HFFc6 (cell line): ENCODE measurements at regions not wholly inside any gene's neighbourhood (a gene's known extent, or its start where the extent isn't known, plus 50 kb on each side); places are given as distances from the start of the nearest gene placed in this dataset.

ENCODE experiments used
- DNase-seq: peaks from one replicate; pipeline ENCODE4 v3.0.0-alpha.2; 2018
- H3K27ac Mint-ChIP-seq: 2 replicates; pipeline ENCODE4 v1.8.0; 2020; ENCODE audit warnings: mild to moderate bottlenecking, mixed read lengths
- H3K27me3 Mint-ChIP-seq: 2 replicates; pipeline ENCODE4 v1.8.0; 2021; ENCODE audit warnings: mild to moderate bottlenecking, moderate library complexity, mixed read lengths; ENCODE audit not compliant: insufficient read depth
- H3K36me3 Mint-ChIP-seq: 2 replicates; pipeline ENCODE4 v1.8.0; 2021; ENCODE audit warnings: low read depth, mixed read lengths
- H3K4me1 Mint-ChIP-seq: 2 replicates; pipeline ENCODE4 v1.8.0; 2020; ENCODE audit warnings: low read depth, mixed read lengths
- H3K4me3 Mint-ChIP-seq: 2 replicates; pipeline ENCODE4 v1.8.0; 2020; ENCODE audit warnings: mild to moderate bottlenecking, moderate library complexity, mixed read lengths
- H3K9me3 Mint-ChIP-seq: 2 replicates; pipeline ENCODE4 v1.8.0; 2020; ENCODE audit warnings: mild to moderate bottlenecking, mixed read lengths
- TF ChIP-seq, protein P1 (sequence below): fragments of 200-600 bp; sonication (generic); IDR thresholded peaks from 2 replicates; pipeline ENCODE4 v1.5.0; 2021; ENCODE audit warnings: antibody characterized with exemption, mild to moderate bottlenecking

DNA sequence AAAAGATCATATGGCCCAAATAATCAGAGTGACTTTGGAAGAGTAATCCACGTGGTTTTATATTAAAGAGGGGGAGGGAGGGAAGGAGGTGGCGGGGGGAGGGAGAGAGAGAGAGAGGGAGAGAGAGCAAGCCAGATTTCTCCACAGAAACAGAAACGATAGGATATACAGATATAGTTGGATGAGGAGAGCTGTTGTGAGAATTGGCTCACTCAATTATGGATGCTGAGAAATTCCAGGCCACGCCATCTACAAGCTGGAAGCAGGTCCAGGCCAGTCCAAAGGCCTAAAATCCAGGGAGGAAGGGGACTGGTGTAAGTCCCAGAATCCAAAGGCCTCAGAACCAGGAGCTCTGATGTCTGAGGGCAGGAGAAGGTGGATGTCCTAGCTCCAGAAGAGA, 75.5 kb downstream of the CXCL12 start:
- Mint-ChIP-seq H3K27ac (no peak overlapping the region), H3K27me3 (no peaks in the 10 kb centered on the region; the same call in 1 of the 2 replicates), H3K4me1 (peaks cover 31% of the 10 kb centered on the region), H3K4me3 (no peak overlapping the region), H3K36me3 (peaks cover 3% of the 10 kb centered on the region), H3K9me3 (no peaks in the 10 kb centered on the region)
- no peak for DNase-seq
- TF ChIP-seq, protein P1, sequence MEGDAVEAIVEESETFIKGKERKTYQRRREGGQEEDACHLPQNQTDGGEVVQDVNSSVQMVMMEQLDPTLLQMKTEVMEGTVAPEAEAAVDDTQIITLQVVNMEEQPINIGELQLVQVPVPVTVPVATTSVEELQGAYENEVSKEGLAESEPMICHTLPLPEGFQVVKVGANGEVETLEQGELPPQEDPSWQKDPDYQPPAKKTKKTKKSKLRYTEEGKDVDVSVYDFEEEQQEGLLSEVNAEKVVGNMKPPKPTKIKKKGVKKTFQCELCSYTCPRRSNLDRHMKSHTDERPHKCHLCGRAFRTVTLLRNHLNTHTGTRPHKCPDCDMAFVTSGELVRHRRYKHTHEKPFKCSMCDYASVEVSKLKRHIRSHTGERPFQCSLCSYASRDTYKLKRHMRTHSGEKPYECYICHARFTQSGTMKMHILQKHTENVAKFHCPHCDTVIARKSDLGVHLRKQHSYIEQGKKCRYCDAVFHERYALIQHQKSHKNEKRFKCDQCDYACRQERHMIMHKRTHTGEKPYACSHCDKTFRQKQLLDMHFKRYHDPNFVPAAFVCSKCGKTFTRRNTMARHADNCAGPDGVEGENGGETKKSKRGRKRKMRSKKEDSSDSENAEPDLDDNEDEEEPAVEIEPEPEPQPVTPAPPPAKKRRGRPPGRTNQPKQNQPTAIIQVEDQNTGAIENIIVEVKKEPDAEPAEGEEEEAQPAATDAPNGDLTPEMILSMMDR = no peak

DNA sequence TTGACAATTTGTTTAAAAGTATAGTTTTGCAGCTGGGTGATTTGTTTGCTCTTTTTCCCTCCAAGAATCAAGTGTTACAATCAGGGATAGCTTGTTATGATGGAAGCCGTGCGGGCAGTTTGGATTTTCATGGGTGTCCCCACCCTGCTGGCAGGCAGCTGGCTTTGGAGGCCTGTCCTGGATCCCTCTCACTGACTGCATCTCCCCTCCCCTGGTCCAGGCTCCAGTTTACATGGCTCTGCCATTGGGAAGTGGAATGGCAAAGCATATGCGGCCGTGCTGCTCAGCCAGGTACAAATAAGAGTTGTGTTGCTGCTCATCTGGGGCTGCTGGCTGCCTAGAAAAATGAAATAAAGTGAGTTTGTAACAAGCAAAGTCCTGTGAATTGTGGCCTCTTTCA, 76.0 kb downstream of the CXCL12 start:
- H3K4me1 Mint-ChIP-seq = peaks cover 31% of the 10 kb centered on the region
- H3K36me3 Mint-ChIP-seq = peaks cover 7% of the 10 kb centered on the region
- TF ChIP-seq, protein P1 = no peak
- no peaks in the 10 kb centered on the region; the same call in 1 of the 2 replicates for H3K27me3 Mint-ChIP-seq
- H3K4me3 Mint-ChIP-seq = no peak overlapping the region
- H3K9me3 Mint-ChIP-seq = peaks cover 3% of the 10 kb centered on the region
- no peak for DNase-seq
- H3K27ac Mint-ChIP-seq = no peak overlapping the region

DNA sequence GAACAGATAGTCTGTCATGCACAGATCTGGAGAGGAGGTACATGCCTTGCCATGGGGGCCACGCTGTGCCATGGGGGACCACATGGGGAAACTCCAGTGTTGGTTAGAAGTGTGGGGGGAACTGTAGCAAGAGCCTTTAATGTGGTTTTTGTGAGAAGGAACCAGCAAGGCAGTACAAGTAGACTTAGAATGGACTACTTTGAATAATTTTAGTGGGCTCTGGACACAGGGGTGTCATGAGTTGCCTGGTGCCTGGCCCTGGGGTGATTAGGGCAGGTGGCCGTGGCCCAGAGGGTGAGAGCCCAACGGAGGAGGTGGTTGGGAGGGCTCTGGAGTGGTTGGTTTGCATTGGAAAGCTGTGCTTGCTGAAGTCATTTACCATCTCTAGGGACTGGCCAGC, 77.2 kb downstream of the CXCL12 start:
- DNase-seq = no peak
- H3K36me3 Mint-ChIP-seq = peaks cover 20% of the 10 kb centered on the region
- peaks cover 9% of the 10 kb centered on the region for H3K9me3 Mint-ChIP-seq
- H3K4me1 Mint-ChIP-seq = peaks cover 34% of the 10 kb centered on the region
- H3K27me3 Mint-ChIP-seq = no peaks in the 10 kb centered on the region; the same call in 1 of the 2 replicates
- no peak overlapping the region for H3K27ac Mint-ChIP-seq
- TF ChIP-seq, protein P1 = no peak
- no peak overlapping the region for H3K4me3 Mint-ChIP-seq

DNA sequence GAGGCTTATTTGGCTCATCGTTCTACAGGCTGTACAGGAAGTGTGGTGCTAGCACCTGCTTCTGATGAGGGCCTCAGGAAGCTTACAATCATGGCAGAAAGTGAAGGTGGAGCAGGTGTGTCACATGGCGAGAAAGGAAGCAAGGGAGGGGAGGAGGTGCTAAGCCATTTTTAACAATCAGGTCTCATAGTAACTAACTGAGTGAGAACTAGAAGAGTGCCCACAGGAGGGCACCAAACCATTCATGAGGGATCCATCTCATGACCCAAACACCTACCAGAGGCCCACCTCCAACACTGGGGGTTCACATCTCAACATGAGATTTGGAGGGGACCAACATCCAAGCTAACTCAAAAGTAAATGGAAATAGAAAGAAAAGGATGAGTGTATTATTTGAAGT, 78.1 kb downstream of the CXCL12 start:
- Mint-ChIP-seq H3K4me1 (peaks cover 42% of the 10 kb centered on the region), H3K27ac (peak overlapping the region; percentile 44), H3K36me3 (peaks cover 21% of the 10 kb centered on the region), H3K9me3 (peaks cover 9% of the 10 kb centered on the region), H3K27me3 (no peaks in the 10 kb centered on the region; the same call in 1 of the 2 replicates), H3K4me3 (no peak overlapping the region)
- peak; percentile 17 for DNase-seq
- TF ChIP-seq, protein P1 = peak; percentile 75

DNA sequence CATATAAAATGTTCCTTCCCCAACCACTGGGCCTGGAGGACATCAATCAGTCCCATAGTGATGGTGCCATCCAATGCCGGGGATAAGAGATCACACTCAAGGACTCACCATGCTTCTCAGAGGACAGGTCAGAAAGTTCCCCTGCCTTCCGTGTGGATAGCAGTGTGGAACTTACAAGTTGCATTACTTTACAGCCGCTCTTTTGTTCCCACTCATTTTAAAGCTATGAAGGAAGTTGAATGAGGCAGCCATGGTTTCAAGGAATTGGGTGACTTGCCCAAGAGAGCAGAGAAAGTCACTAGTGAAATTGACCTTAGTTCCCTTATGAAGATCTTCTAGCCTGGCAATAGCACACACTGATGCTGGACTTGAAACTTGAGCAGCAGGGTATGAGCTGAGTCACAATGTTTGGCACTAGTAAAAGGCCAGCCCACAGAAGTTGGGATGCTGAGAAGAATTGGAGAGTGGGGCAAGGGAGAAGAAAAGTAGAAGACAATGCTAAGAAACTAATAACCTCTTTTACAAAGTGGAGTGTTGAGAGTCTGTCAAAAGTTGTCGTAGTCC, 78.7 kb downstream of the CXCL12 start:
- TF ChIP-seq, protein P1 = no peak
- Mint-ChIP-seq H3K4me1 (peaks cover 42% of the 10 kb centered on the region), H3K36me3 (peaks cover 21% of the 10 kb centered on the region), H3K27ac (peak overlapping the region; percentile 44), H3K4me3 (no peak overlapping the region), H3K9me3 (peaks cover 9% of the 10 kb centered on the region), H3K27me3 (no peaks in the 10 kb centered on the region; the same call in 1 of the 2 replicates)
- DNase-seq = peak; percentile 63
